HK-2 (cell line): ENCODE measurements at regions not wholly inside any gene's neighbourhood (a gene's known extent, or its start where the extent isn't known, plus 50 kb on each side); places are given as distances from the start of the nearest gene placed in this dataset.
"Not testable (repeated sequence)": the region's sequence is repeated elsewhere in the genome, so short reads cannot be mapped to it uniquely, and the experiment has no call there.

ENCODE experiments used
- DNase-seq: peaks from one replicate; pipeline ENCODE4 v3.0.0-alpha.2; 2018; ENCODE audit not compliant: unreplicated experiment

DNA sequence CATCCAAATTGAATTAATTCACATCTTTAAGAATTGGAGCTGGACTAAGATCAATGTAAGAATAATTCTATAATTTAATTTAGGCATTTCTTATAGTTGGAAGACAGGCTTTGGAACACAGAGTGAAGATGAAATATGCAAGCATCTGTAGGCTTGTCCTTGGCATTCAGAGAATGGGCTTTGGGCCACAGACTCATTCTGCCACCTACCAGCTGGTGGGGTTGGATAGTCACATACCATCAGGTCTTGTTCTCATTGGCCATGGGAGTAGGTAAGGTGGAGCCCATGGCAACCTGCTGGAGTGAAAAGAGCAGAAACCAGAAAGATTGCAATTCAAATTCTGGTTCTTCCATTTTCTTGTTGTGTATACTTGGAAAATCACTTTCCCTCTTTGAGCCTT lies 300.3 kb downstream of the CYRIA start:
- DNase-seq: no peak

GRCh38 chr2:16363581-16363980 lies 302.1 kb downstream of the CYRIA start:
- no peak for DNase-seq

- DNase-seq: no peak
Observed at GRCh38 chr2:16362611-16363010, 303.0 kb downstream of the CYRIA start.

DNA sequence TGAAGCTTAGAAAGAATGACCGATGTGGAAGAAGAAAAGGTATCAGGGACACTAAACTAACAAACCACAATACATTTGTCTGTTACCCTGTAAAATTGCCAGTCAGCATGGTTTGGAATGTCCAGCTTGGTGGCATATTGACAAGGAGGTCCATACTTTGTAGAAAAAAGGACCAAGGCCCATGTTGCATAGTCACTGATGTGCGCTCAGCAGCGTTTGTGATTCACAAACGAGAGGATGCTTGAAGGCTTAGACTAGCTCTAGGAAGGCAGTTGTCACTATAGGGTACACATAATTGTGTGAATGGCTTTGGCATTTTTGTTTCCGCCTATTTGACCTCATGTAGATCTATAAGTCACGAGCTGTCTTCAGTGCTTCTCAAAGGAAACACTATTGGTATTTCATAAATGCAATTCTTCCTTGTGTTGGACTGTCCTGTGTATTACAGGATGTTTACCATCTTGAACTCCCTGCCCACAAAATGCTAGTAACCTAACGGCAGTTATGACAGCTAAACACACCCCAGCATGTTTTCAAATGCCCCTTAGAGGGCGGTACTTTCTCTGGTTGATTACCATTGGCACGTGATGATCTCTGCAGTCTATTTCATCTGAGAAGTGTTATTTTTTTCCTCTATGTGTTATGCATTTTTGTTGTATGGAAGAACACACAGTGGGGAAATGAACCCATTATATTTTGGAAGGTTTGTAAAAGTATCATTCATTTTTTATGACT lies 304.2 kb downstream of the CYRIA start:
- DNase-seq: no peak

- DNase-seq: no peak
Observed at GRCh38 chr2:16359961-16360360, 305.7 kb downstream of the CYRIA start.

DNA sequence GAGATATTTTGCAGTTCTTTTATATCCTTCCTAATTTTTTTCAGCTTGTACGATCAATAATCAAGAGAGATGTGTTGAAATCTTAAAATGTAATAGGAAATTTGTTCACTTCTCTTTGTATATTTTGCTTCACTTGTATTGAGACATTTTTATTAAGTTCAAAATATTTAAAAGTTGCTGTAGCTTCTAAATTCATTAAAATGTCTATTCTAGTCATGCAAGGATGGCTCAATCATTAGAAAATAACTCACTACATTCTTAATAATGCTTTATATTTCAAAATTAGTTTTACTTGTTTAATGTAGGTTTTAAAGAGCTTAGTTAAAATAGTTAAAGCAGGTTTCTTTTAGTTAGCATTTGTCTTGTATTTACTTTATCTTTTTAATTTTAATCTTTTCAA lies 308.4 kb downstream of the CYRIA start:
- no peak for DNase-seq

GRCh38 chr2:16351541-16351940 lies 314.1 kb downstream of the CYRIA start:
- DNase-seq: no peak

- no peak for DNase-seq
Observed at GRCh38 chr2:16351137-16351536, 314.5 kb downstream of the CYRIA start.

DNA sequence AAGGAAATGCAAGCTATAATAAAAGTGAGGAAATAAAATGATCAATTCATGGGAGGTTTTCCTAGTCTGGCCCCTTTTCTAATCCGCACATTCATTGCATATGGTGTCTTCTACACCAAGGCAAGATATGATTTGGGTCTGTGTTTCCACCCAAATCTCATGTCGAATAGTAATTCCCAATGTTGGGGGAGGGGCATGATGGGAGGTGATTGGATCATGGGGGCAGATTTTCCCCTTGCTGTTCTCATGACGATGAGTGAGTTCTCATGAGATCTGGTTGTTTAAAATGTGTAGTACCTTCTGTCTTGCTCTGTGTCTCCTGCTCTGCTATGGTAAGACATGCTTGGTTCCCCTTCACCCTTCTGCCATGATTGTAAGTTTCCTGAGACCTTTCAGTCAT lies 315.4 kb downstream of the CYRIA start:
- DNase-seq: no peak

- DNase-seq: no peak
Observed at GRCh38 chr2:16349811-16350210, 315.8 kb downstream of the CYRIA start.

DNA sequence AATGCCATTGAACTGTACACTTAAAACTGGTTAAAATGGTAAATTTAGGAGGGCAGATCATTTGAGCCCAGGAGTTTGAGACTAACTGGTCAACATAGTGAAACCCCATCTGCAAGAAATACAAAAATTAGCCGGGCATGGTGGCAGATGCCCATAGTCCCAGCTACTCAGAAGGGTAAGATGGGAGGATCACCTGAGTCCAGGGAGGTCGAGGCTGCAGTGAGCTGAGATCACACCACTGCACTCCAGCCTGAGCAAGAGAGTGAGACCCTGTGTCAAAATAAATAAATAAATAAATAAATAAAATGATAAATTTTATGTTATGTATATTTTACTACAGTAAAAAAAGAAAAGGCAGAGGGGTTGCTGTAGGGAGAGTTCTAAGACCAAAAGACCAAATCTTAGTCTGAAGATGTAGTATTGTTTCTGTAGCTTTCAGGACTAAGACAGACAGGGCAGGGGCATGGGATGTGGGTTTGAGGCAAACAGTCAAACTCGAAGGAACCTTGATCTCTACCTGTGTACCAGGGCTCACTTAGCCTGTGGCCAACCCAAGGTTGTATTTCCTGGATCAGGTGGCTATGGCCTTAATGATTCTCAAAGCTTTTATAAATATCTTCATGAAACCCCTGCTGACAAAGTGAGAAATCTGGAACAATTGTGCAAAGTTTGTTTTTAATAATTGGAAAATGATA lies 316.7 kb downstream of the CYRIA start:
- DNase-seq: no peak

DNA sequence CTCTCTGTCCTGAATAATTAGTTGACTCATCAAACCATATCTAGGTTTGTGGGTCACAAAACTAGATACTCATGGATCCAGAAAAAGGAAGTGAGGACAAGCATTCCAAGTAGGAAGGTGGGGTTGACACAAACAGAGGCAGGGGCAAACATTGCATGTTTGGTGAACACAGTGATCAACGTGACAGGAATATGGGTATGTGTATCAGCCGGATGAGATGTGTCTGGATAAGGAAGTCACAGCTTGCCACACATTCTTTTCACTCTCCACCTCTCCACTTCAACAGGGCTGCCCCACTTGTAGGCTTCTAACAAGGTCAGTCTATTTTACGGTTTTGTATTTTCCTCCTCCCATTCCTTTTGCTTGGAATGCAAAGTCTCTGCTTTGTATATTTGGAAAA lies 319.0 kb downstream of the CYRIA start:
- DNase-seq: no peak

GRCh38 chr2:16345231-16345630 lies 320.4 kb downstream of the CYRIA start:
- not testable (repeated sequence) for DNase-seq

GRCh38 chr2:16339206-16339605 lies 326.4 kb downstream of the CYRIA start:
- DNase-seq: no peak

GRCh38 chr2:16338026-16338425 lies 327.6 kb downstream of the CYRIA start:
- DNase-seq: no peak

GRCh38 chr2:16336916-16337315 lies 328.7 kb downstream of the CYRIA start:
- no peak for DNase-seq

GRCh38 chr2:16336491-16336890 lies 329.1 kb downstream of the CYRIA start:
- no peak for DNase-seq

DNA sequence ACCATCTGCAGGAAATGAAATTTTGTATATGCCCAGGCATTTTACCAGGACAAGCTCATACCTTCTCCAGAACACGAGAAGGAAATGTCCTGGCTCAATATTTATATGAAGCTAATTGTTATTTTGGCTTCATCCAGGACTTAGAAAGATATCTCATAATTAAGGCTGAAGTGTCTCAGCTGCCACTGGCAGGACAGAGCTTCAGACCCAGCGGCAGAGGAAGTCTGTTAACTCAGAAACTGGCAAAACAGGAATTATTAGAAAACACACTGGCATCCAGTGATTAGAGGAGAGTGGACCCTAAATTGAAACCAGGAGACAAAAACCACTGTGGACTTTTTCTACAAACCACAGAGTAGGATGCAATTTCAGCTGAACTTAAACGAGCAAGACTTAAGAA lies 329.7 kb downstream of the CYRIA start:
- DNase-seq: no peak

- no peak for DNase-seq
Observed at GRCh38 chr2:16335604-16335930, 330.1 kb downstream of the CYRIA start.

DNA sequence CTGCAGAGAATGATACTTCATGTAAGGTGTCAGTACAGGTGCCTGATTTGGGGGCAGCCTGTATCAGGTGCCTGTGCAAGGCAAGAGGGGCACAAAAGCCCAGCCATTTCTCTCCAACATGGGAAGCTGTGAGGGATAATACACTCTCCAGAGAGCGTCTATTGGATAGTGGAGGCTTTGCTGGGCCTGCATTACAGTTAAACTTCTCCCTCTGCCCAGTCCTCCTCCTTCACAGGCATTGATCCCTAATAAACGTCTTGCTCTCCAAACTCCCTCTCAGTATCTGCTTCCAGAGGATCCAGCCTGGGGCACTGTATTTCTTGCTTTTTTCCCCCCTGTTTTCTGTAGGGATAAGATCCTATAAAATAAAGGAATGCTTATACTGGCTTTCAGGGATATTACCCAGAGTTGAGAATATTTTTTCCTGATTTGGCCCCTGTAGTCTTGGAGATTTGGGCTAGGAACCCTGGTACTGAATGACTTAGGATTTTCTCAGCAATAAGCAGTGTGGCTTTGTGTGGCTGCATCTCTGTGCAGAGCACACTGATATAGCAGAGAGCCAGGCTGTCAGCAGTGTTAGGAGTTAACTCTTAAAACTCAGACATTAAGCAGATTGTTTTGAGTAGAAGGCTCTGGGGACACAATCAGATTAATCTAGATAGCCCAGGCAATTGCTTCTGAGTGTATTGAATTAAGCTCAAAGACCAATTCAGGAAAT lies 330.6 kb downstream of the CYRIA start:
- no peak for DNase-seq

DNA sequence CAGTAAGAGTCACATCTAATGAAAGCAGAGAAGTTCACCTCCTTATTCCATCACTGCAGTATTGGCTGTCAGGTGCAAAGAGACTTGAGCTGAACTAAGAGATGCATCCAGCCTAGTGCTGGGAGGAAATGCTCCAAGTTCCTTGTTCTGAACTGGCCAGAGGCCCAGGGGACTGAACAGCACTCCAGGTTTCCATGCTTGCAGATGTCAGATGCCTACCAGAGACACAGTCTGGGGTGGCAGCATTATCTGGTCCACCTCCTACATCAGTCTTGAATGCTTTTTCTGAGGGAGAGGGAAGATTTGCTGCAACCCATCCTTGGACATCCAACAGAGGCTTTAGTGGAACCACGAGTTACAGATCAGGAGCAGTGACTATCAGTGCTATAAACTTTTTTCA lies 331.3 kb downstream of the CYRIA start:
- no peak for DNase-seq

DNA sequence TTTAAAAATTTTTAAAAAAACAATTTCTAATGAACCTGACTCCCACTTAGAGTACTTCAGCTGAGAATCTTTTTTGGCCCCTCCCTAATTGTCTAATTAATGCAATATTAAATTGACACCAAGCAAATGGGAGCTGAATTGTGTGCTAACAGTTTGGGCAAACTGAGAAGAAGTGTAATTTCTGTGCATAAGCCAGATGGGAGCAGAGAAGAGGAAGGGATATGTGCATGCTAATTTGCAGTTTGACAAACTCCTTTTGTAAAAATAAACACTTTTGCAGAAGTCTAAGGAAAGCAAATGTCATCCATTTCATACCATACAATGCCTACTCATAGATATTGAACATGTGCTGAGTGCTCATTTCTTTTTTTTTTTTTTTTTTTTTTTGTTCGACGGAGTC lies 332.0 kb downstream of the CYRIA start:
- DNase-seq: no peak
